Stimulated activated naive CD4-positive, alpha-beta T cell (primary cell): ENCODE measurements at regions not wholly inside any gene's neighbourhood (a gene's known extent, or its start where the extent isn't known, plus 50 kb on each side); places are given as distances from the start of the nearest gene placed in this dataset.

ENCODE experiments used
- DNase-seq, 6 experiments: peaks; one replicate each; lab custom pipeline; 2025; lab: John Stamatoyannopoulos, UW

DNA sequence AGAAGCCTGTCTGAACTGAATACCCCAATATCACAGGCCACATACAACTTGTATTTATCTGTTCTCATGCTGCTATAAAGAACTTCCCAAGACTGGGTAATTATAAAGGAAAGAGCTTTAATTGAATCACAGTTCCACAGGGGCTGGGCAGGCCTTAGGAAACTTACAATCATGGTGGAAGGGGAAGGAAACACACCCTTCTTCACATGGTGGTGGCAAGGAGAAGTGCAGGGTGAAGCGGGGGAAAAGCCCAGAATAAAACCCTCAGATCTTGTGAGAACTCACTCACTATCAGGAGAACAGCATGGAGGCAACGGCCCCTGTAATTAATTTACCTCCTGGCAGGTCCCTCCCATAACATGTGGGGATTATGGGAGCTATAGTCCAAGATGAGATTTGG lies 50.3 kb upstream of the FNDC1 start:
- DNase-seq, result no peak

DNA sequence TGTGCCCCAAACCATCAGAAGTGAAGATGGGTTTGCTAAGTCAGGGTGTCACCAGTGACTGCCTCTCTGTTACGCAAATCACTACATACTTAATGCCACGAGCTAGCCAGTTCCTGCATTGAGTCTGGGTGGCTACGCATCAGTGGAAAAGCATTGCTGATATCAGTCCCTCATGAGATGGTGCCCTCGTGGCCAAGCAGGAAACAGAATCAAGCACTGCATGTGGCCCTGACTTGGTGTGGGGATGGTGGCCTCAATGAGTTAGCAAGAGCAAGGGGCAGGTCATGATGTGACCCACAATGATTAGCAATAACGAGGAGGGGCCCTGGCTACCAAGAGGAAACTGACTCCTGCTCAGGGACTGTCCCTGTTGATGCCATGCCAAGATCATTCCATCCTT lies 51.6 kb upstream of the FNDC1 start:
- DNase-seq, result no peak

DNA sequence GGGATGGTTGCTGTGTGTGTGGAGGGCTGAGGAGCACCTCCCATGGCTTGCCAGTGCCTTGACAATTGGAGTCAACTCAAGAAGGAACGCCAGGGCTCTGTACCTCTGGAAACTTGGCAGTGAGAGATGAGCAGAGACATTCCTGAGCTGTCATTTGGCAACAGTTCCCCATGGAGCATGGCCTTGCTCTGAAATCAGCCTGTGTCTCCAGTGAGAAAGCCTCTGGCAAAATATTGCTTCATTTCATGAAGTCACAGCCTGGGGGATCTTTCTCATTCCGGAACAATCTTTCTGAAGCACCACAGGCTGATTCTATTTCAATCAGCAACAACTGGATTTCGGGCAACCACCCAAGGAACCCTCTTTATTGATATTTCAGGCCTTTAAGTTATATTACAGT lies 52.2 kb upstream of the FNDC1 start:
- no peak for DNase-seq

DNA sequence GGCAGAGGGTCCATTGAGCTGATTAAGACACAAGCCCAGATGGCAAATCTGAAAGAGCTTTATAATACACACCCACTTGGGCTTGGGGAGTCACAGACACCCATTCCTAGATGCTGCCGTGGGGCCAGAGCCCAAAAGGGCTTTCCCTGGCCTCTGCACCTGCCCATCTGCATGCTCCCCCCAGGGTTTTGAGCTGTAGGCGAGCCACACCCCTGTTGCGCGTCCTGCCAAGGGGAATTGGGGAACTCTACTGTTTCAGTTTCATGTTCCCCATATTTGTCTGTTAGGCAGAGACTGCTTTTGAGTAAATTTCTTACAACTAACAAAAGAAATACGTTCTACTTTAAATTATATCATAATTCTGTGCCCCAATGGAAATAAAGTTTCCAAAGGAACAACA lies 52.9 kb upstream of the FNDC1 start:
- no peak for DNase-seq

DNA sequence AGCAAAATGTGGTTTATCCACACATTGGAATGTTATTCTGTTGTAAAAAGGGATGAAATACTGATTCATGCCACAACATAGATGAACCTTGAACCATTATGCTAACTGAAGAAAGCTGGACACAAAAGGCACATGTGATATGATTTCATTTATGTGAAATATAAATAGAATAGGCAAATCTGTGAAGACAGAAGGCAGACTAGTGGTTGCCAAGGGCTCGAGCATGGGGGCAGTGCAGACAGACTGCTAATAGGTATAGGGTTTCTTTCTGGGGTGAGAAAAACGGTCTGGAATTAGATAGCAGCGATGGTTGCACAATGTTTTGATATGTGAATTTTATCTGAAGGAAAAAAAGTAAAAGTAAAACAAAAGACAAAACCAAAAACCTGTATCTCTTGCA lies 54.6 kb upstream of the FNDC1 start:
- DNase-seq, result no peak

DNA sequence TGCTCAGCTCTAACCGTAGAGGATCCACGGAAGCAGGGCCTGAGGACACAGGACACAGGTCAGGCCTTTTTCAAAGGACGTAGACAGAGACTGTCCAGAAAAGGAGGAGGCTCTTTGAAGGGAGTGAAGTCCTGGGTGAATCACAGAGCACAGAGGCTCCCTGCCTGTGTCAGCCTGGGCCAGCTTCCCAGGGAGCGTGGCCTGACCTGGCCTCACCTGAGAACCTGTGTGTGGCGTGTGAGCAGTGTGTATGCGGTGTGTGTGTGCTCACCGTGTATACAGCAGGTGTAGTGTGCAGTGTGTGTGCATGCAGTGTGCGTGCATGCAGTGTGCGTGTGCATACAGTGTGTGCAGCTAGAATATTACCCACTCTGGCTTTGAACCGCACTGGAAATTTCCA lies 56.0 kb upstream of the FNDC1 start:
- no peak for DNase-seq

DNA sequence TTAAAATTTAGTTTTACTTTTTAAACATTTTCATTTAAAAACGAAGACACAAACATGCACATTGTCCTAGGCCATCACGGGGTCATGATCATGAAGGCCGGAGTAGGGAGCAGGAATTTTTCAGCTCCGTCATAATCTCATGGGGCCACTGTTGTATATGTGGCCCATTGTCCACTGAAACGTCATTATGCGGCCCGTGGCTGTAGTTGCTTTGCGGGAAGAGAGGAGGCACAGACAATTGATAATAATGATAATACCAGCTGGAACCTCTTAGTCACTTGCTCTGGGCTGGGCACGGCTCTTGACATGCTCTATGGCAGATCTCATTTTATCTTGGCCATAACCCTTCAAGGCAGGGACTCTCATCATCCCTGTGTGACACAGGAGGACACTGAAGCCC lies 56.5 kb upstream of the FNDC1 start:
- no peak for DNase-seq

DNA sequence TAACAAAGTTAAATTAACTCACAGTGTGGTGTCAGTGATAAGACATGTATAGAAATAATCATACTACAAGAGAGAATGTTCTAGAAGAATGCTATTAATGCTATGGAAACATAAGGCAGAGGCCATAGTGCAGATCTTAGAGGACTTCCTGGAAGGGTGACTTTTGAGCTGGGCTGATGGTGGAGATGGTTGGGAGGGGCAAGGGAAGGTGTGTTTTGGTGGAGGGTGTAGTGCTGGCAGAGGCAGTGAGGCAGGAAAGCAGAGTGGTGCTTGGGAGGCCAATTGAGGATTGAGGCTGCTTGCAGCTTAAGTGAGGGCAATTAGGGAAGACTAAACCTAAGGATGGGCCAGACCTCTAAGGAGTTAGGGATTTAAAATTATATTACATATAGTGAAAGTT lies 58.5 kb upstream of the FNDC1 start:
- DNase-seq, result no peak

DNA sequence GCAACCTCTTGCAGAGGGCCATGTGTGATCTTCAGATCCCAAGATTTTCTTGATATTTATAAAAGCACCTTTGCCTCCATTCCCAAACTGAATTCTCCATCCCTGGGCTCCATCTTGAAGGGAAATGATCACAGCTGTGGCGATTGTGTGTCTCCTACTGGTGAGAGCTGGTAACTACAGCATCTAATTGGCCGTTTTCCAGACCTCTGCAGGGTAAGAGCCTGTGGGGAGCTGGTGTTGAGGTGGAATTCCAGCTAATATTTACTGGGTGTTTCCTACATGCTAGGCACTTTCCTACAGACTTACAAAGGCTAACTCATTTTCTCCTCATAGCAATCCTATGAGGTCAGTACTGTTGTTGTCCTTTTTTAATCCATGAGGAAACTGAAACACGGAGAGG lies 59.2 kb upstream of the FNDC1 start:
- DNase-seq, result peak in 4 of 6 experiments; percentile 15 to 39 (median 28)

DNA sequence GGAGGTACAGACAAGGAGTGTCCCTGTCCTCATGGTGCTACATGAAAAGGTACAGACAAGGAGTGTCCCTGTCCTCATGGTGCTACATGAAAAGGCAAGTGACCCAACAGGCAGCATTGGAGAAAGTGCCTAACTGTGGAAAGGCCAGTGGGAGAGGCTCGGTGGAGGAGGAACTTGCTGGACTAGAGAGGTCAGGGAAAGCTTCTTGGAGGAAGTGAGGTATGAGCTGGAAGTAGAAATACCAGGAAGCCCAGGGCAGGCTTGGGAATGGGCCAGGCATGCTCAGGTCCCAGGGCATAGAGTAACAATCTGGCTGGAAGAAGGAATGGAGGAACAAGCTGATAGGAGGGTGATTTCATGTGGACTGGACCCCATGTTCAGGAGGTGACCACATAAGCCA lies 59.8 kb upstream of the FNDC1 start:
- no peak for DNase-seq

DNA sequence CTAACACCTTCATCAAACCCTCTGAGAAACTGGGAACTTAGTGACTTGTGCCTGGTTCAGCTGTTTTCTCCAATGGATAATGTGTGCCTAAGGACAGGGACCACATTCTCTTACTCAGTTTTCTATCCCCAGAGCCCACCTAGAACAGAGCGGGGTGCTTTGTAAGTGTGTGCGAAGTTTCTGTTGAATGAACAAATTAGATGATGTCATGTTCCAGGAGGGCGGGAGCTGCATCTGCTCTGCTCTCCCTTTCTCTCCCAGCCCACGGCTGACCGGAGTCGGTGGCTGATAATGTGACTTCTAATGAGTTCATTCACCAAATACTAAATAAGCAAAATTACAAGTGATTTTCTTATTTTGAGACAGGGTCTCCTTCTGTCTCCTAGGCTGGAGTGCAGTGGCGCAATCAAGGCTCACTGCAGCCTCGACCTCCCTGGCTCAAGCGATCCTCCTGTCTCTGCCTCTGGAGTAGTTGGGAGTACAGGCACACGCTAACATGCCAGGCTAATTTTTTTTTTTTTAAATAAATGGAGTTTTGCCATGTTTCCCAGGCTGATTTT lies 60.7 kb upstream of the FNDC1 start:
- DNase-seq, result no peak

DNA sequence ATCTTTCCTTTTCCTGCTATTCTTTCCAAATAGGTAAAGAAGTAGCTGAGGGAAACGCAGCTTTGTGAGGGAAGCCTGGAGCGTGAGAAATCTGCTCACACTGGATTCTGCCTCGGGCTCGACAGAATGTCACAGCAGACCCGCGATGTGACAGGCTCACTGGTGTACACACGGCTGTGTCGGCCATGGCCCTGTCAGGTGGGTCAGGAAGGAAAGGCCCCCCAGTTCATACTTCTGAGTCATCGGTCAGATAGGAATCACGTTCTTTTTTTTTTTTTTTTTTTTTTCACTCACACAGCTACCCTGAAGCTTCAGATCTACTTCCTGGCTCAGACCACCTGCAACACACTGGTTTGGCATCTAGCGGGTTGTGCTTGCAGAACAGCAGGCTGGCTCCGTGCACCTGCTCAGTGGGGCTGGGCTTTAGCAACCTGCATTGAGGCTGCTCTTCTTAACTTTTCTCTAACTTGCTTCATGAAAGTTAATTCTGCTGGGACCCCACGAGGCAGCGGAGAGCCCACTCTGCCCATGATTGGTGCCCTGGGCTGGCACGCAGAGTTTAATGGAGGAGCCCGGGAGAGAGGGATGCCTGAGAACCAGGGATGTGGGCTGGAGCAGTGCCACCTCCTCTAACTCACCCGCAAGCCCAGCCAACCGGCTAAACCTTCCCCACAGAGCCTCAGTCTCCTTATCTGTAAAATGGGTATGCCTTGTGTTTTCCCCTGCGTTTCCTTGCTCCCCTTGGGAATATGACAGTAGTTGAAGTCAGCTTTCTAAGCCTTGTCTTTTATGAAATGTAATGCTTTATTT lies 61.5 kb upstream of the FNDC1 start:
- DNase-seq, result peak; percentile 30 to 68 (median 60)

DNA sequence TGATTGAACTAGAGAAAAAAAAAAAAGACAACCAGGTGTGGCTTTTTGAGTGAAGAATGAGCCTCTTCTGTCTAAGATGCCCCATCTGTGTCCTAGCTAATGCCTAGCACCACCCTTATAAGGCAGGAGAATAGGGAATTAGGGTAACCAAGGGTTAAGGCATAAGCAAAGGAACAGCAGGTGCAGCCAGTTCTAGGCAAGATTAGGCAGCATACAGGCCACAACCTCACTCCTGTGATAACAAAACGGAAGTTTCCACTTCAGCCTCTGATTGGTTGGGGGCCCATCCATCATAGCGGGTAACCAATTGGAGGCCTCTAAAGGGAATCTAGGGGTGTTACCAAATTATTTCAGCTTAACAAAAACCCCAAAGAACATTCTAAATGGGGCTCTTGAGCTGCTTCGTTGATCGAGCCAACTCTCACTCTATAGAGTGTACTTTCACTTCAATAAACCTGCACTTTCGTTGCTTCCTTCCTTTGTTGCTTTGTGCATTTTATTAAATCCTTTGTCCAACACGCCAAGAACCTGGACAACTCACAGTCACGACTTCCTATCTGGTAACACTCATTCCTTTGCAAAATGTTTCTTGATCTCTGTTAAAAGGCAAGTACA lies 61.9 kb upstream of the TAGAP start:
- DNase-seq, result peak; percentile 85 to 94 (median 90)

DNA sequence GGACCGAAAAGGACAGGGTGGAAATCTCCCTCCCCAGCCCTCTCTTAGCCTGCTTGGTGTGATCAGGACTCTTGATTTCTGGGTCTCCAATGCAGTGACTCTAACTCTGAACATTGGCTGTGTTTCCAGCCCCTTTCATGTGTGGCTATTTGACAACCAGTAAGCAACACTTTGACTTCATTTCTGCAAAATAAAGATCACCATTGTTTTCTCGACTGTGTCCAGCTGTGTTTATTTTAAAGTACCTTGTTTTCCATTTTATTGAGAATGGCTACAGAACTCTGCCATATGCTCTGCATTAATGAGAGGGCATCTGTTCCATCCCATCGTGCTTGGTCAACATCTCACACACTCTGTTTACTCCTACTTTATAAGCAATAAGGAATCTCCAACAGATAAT lies 60.9 kb upstream of the TAGAP start:
- DNase-seq, result no peak

DNA sequence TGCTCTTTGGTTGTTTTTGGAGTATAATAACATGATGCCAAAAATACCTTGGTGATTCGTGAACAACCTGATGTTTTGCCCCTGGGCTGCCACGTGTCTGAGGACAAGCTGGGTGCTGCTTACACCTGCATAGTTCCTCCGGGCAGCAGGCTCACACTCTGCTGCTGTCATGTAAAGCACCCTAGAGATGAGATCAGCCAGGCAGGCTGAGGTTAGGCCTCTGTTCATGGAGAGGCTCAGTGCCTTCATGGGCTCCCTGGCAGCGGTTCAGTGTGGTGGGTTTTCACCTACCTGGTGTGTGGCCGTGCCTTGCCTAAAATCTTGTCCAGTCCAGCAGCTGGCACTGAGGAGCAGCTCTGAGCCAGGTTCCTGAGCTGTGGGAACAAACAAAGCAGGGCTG lies 60.1 kb upstream of the TAGAP start:
- peak in 2 of 6 experiments; percentile 30 to 35 for DNase-seq

DNA sequence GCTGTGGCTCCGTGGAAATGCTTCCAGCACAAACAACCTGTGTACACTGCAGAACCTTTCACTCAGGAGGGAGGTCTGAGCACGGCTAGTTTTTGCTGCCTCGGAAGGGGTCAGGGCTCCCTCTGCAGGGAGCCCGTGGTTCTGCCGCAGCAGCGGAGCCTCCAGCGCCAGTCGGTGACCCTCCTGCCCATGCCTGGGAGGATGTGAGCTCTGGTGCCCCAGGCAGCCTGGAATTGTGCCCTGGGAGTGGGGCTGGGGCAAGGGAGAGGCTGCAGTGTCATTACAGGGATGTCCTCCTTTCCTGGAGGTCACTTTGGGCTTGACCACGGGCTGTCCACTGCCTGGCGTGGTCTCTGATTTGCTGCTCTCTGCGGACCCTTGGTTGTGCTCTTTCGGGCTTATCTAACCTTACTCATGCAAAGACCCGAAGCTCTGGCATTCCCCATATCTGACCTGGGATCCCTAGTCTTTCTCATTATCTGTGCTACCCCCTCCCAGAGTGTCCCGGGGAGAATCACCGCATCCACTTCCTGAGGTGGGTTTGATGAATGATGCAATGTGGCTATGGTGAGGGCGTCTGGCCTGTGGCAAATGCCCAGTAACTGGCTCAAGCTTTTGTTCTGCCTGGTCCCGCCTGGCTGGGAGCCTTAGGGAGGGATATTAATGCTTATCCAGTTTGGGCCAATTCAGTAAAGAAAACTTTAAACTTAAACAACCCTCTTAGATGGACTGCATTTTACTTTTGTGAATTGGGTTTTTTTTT lies 59.6 kb upstream of the TAGAP start:
- peak; percentile 51 to 80 (median 64) for DNase-seq

DNA sequence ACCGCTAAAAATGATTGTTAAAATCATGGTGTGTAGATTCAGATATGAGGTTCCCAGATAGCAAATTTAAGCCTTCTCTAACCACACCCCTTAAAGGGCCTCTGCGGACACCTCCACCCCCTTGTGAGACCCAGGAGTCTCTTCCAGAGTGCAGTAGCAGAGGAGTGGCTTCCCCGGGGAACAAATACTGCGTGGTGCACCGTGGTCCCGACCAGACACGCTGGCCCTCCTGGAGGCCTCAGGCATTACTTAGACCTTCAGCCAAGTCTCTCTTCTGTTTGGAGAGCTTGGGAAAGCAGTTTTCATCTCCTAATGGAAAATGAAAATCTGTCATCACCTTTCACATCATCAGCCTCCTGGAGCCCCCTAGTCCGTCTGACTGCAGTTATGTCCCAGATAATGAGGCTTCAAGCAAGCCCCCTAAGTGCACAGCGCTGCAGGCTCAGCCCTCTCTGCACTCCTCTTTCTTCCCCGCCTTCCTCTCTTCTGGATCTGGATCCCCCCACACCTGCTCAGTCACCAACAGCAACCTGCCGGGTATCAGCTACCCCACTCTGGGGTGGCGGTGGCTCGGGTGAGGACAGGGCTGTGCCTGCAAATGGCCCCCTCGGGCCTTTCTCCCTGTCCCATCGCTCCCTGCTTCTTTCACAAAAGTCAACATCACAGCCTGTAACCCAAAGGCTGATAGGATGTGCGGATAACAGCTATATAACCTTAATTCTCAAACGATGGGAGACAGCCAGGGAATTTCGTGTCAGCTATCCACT lies 58.8 kb upstream of the TAGAP start:
- DNase-seq, result no peak

DNA sequence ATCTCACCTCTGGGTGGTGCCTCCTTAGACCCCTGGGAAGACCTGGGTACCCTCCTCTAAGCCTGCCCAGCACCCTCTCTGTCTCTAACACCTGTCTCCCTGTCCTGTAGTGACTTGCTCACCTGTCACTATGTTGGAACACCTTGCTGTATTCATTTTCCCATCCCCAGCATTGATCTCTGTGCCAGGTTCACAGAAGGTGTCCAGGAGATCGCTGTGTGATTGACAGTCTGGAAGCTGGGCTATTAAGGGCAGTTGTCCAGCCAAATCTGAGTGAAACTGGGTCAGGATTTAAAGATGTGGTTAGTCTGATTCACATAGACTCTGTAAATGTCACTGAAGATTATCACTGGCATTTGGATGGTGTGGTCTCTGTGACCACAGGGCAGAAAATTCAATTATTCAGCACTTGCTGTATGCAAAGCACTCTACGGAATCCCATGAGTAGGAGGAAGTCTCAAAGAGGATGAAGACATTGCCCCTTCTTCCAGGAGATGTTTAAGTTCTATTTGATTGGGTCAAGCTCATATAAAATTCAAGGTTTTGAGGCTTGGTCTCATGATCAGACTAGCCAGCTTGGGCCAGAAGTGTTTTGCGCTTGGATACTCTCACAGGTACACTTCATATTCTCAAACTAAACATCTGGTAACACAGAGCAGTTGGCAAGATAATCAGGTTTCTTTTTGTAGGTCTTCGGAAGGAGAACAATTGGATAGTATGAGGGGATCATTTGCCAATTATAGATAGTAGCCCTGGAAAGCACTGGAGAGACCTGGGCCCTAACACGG lies 57.8 kb upstream of the TAGAP start:
- no peak for DNase-seq

DNA sequence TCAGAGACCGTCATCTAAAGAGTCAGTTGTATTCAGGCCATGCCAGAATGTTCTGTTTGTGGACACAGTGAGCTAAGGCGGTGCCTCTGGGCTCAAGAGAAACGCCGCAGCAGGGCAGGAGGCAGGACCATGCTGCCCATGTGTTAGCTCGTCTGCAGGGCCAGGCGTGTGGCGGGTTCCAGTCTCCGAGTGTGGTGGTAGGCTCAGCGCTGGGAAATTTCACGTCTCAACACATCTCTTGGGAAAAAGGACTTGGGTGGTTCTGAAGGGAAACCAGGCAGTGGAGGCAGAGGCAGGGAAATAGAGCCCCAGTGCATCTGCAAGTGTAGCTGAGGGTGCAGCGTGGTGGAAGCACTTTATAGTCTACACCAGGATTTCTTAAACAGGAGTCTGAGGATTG lies 56.9 kb upstream of the TAGAP start:
- DNase-seq, result no peak

DNA sequence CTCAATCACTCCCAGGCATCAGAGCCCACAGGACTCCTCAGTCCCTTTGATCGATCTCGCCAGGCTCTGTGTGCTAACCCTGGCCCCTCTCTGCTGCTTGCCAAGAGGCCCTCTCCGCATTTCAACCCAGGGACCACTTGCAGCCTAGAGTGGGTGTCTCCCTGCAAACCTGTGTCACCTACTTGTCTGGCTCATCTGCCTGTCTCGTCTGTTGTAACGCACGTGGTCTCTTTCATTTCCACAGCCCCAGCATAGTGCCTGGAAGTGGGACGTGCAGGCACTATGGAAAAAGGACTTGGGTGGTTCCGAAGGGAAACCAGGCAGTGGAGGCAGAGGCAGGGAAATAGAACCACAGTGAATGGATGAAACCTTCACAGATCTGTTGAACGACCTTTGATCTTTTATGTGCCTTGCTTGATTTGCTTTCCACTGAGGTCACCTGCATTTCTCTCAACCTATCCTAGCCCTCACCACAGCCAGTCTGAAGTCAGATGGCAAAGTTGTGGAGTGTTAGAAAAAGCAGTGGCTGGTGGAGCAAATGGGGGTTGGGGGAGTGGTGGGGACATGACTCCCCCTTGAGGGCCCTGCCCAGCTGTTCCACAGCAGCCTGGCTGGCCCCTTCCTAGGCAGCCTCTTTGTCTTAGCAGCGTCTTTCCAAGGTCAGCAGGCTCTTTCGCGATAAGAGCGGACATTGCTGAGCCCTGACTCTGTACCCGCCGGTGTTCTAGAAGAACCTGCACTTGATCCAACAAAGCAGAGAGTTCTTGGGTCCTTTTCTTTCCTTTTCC lies 55.8 kb upstream of the TAGAP start:
- DNase-seq, result peak in 1 of 6 experiments; percentile 14
